Superior temporal gyrus (tissue), 1 donor: ENCODE measurements at regions not wholly inside any gene's neighbourhood (a gene's known extent, or its start where the extent isn't known, plus 50 kb on each side); places are given as distances from the start of the nearest gene placed in this dataset.
"Not testable (repeated sequence)": the region's sequence is repeated elsewhere in the genome, so short reads cannot be mapped to it uniquely, and the experiment has no call there.

Experiments used
- DNase-seq: peaks from one replicate; pipeline ENCODE4 v3.0.0-alpha.2; 2016; ENCODE audit errors: extremely low spot score

DNA sequence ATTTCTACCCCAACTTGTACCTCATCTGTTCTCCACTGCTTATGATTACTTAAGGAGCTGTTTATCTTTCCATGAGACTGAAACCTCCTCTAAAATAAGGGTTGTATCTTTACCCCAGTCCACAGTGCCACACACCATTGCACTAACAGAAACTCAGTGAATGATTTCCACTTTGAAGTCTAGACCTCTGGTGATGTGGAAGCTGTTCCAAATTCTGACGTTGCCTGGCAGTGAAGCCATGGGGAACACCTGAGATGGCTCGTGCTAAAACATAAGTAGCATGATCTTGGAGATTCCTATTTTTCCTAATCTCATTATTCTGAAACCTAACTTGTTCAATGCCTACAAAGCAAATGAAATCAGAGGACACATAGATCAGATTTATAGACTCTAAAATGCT, 583.2 kb downstream of the EBF1 start:
- DNase-seq, result no peak

DNA sequence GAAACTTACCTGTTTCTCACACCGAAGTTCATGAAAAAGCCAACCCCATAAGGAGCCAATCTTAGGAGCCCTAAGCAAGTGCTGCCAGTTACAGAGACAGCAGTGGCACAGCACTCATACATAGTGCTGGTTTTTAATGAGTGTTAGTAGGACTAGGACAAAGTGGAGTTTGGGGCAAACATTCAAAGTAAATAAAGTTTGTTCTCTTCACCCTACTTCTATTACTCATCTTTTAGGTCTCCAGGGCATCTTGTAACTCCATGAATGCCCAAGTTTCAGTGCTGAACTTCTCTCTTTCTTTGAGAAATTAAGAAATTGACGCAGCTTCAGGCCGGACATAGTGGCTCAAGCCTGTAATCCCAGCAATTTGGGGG, 584.7 kb downstream of the EBF1 start:
- no peak for DNase-seq

DNA sequence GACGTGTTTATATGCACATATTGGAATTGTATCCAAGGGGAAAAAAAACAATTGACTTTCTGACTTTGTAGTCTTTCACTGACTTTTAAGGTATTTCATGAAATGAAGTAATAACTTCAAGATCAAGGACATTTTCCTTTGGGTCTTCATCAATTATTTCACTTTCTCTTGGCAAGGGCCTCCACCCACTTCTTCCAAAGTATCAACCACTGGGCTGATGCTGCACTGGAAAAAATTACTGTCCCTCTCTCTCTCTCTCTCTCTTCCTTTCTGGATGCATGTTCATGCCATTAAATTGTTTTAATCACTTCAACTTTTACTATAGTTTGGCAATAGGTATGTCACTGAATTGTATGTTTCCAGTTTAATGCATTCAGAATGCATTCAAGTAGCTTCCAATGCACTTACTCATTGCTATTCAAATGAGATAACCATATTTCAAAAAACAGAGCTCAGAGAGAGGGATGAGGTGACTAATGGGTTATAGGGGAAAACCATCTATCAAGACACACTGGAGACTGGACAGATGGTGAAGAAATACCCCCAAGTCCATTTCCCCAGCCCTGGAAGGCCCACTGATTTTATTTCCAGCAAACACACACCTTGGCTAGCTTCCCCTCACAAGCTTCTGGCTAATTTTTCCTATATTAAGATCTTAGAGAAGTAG, 585.3 kb downstream of the EBF1 start:
- DNase-seq, result no peak

DNA sequence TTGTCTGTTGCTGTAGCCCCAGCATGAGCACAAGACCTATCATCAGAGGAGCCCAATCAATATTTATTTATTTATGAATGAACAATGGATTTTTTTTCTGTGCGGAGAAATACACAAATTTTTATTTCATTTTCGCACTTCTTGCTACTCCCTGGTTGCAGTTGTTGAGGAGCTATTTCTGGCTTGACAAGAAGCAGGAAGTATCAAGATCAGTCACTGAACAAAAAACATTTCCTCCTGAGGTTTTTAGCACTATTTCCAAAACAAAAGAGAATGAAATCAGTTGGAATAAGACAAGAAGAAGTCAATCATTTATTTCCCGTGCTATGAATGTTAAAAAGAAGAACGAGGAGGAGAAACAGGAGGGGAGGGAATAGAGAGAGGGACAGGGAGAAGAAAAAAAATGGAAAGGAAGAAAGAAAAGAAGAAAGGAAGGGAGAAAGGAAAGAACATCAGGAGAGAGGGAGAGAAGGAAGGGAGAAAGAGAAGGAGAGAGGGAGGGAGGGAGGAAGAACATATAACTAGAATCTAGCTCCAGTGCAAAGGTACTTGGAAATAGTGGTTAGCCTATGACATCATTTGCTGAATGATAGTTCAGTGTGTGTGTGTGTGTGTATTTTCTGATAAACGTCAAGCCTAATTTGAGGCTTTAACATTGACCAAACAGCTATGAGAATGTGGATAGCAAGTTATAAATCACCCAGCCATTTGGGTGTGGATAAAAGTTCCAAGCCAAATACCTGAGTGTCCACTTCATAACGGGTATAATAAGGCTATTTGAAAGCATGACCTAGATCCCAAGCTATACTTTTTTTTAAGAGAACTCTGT, 586.0 kb downstream of the EBF1 start:
- no peak for DNase-seq

DNA sequence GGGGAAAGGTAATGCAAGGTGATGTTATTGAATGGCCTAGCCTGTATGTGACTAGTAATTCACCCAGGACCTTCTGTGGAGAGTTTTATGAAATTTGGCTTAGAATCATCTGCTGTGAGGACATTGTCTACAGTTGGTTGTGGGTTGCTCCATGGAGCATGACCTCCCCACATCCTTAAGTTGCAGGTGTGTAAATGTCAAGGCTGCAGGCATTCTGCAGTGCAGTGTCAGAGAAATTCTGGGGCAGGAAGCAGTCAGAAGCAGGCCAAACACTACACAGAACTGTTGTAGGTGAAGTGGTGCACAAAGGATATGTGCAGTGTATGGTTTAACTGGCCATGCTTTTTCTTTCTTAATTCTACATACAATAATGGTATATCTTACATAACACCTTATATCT, 588.3 kb downstream of the EBF1 start:
- no peak for DNase-seq

DNA sequence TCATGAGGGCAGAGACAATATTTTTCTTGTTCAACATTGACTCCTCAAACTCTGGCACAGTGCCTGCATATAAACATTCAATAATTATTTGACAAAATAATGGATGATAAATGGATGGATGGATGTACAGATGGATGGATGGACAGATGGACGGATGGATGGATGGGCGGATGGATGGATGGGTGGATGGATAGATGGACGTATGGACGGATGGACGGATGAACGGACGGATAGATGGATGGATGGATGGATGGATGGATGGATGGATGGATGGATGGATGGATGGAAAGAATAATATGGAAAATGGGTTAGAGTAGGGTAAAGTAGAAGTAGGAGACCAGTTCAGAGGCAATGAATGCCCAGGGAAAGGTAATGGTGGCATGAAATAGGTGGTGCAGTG, 589.2 kb downstream of the EBF1 start:
- DNase-seq, result no peak

DNA sequence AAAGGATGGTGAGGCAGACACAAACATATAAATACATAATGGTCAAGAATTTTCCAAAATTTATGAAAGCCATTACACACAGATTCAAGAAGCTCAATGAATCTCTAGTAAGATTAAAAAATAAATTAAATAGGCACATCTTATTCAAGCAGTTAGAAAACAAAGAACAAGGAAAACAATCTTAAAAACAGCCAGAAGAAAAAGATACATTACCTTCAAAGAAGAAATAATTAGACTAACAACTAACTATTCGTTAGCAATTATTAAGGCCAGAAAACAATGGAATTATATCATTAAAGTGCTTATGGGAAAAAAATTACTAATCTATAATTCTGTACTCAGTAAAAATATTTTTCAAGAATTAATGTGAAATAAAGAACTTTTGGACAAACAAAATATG, 593.1 kb downstream of the EBF1 start:
- no peak for DNase-seq

DNA sequence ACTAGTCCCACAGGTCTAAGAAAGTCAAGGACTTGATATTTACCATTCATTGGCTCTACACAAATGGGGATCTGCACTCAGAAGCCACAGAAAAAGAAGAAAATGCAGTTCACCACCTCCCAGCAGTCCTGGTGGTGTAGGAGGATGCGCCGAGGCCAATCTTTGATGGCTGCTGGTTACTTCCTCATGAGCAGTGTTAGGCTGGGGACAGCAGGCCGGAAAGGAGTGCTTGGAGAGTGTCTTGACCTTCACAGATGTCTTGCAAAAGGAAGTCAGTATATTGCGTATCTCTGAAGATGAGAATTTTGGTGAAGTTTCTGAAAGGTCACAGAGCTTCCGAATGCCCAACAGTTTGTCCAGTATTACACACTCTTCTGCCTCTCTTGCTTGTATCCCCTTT, 597.0 kb downstream of the EBF1 start:
- no peak for DNase-seq

DNA sequence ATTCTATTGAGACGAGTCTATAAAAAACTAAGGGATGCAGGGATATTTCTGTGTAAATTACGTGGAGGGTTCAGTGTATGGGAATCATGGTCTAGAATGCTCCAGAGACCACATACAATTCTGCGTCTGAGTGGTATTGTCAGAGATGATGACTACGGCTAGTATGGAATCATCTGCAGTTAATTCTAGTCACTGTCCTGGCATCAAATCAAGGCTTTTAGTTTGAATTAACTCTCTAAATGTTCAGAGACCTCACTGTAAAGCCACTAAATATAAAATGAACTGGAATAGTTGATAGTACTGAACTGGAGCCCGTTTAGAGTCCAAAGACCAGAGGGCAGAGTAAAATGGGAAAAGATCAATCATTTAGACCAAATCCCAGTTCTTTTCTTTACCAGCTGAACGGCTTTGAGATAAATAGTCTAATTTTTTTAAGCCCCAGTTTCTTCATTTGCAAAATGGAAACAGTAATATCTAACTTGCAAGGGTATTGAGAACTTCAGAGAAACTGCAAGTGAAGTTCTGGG, 599.8 kb downstream of the EBF1 start:
- DNase-seq, result no peak

DNA sequence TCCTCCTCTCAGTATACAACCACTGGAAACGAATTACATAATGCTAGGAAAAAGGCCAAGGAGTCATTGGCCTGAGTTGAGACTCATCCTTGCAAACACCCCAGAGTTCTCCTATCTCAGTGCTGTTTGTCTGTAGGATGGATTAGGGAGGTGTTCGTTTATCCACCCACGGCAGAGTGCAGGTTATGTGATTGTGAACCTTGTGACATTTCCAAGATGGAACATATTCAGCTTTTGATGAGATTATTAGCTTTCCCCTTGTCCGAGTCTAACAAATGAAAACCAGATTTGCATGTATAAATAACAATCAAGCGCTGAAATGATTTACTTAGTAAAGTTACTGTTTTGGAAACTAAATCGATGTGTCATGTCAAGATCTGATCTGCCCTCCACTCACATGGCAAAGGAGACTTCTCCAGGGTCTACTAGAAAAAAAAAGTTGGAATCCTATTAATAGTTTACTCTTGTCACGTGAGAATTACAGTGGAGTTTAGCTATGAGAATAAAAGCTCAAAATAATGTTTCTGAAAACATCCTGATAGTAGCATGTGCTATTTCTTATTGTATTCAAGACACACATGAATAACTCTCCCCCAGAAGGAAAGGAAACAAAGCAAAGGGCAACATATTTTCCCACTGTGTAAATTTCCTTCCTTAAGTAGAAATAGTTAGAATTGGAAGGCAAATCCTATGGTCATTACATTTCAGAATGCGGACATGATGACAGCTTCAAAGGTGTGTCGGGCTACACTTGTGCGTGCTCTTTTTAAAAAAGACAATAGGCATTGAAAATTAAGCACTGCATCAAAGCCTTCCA, 600.4 kb downstream of the EBF1 start:
- no peak for DNase-seq

DNA sequence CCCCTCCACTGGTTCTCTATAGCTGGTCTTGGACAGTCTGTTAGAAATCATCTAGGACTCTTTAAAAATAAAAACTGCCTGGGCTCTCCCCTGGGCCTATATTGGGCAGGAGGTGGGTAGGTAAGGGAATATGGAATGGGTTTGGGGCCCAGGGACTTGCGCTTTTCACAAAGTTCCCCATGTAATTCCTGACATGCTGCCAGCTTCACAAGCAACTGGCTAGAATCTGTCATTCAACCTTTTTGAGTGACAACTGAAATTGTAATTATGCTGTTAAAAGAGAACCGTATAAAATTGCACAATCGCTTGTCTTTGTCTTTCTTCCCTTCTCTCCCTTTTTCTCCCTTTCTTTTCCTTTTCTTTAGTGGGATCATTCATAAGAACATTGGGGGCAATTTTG, 603.1 kb downstream of the EBF1 start:
- DNase-seq, result no peak

DNA sequence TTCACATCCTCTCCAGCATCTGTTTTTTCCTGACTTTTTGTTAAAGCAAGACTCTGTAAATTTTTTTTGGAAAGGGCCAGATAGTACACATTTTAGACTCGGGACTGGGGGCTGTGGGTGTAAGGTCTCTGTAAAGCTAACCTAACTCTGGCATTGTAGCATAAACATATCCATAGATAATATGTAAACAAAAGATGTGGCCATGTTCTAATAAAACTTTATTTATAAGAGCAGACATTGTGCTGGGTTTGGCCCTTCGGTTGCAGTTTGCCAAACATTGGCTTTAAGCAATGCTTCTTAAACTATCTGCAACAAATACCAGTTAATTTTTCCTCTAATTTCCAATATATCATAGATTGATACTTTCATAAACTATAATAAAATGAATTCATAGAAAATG, 605.2 kb downstream of the EBF1 start:
- DNase-seq, result no peak

DNA sequence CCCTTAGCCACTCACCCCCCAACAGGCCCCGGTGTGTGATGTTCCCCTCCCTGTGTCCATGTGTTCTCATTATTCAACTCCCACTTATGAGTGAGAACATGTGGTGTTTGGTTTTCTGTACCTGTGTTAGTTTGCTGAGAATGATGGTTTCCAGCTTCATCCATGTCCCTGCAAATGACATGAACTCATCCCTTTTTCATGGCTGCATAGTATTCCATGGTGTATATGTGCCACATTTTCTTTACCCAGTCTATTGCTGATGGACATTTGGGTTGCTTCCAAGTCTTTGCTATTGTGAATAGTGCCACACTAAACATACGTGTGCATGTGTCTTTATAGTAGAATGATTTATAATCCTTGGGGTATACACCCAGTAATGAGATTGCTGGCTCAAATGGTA, 605.7 kb downstream of the EBF1 start:
- not testable (repeated sequence) for DNase-seq

DNA sequence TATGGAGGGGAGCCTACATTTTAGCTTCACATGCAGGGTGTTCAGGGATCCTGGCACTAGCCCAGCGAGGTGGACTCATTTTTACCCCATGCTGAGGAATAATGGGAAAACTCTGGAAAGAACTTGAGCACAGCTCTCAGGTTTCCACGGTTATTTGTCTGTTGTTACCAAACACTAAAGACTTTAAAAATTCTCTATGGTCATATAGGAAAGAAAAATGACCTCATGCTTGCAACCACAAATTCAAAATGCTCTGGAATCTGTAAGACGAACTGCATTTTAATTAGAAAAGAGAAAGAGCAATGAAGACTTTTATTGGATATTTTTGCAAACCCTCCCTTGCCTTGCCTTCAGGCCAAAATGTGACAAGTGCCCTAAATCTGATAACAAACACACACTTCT, 606.9 kb downstream of the EBF1 start:
- no peak for DNase-seq

DNA sequence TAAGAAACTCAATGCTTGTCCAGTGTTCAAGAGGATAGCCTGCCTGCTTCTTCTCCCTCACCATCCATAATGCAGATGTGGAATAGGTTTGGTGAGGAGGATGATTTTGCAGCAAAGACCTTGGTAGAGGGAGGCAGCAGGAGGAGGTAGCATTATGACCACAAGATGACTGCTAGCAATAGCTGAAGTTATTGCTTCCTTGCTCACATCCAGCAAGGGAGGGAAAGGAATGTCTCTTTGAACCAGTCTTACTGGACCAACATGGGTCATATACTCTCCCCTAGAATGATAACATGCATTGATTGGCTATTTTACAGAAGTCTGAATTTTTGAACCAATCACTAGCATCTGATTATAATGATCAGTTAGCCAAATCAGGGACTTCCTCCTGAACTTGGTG, 607.6 kb downstream of the EBF1 start:
- no peak for DNase-seq

DNA sequence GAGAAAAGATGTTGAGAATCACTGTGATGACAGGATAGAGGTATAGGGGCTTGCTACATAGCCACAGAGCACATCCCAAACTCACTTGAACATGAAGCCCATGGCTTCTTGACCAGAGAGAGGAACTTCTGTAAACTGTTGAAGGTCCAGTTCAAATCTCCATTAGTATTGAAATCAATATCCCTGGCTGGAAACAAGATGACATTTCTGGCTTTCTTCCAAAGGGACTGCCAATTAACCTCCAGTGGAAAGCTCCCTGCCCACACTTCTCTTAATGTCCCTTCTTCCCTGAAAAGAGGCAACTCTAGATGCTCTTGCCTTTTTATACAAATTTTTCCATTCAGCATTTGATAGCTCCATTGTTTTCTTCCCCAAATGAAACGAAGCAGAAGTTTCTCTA, 612.1 kb downstream of the EBF1 start:
- no peak for DNase-seq

DNA sequence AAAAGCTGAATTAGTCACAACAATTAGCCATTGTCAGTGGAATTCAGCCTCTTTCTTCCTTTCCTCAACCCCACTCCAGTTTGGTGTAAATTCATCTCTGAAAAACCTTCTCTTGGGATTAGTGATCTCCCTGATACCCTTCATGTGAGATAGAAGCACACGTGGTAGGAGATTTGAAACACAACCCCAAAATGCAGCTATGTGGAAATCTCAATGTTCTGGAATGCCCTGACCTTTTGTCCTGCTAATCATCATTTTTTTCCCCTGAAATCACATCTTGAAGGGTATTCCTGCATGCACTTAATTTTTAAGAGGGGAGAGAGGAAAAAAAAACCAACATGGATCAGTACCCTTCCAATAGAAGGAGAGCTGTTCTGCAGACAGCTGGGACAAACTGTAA, 612.6 kb downstream of the EBF1 start:
- no peak for DNase-seq

DNA sequence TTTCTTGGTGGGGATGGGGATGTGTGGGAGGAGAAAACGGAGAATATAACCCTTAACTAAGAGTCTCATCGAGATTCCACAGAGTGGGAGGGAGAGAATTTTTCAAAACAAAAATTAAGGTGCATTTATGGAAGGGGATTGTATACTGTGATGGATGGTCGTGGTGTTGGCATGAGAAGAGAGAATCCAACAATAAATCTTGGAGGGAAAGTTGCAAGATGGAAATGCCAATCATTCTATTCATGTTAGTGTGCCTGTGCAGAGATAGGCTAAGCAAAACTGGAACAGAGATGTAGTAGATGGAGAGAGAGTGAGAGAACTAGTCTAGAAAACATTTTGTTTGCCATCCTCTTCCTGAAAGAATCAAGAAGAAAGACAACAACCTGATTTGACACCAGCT, 613.1 kb downstream of the EBF1 start:
- no peak for DNase-seq

DNA sequence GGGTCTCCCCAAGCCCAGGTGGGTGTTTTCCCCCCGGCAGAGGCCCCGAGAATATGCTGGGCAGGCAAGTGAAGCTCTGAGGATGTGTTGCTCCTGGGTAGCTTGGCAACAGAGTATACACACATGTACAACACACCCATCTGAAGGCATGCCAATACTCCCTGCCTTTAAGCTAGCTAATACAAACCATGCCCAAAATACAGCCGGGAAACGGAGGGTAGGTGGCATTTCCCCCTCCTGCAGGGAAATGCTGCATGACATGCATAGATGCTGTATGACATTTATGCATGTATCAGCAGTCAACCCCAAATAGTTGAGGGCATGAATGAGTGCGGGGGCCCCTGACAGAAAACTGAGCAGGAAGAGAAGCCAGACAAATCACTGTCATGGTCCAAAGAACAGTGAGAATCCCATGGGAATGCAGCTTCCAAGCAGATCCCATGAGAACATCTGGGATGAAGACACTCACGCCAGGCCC, 614.1 kb downstream of the EBF1 start:
- DNase-seq, result no peak

DNA sequence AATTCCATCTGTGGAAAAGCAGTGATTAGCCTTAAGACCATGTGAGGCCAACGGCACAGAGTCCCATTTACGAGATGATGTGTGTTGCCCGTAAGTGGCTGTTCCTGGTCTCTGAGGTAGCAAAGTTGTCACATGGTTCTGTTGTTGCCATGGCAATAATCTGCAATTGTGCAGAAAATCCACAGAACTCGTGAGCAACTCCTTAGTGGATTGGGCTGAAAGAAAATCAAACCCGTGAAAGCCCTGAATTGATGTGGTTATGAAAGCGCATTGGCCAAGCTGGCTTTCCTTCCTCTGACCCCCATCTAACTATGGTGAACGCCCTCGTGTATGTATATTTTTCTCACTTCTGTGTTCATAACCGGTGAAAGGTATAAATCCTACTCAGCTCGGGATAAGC, 614.7 kb downstream of the EBF1 start:
- DNase-seq, result peak; percentile 16

DNA sequence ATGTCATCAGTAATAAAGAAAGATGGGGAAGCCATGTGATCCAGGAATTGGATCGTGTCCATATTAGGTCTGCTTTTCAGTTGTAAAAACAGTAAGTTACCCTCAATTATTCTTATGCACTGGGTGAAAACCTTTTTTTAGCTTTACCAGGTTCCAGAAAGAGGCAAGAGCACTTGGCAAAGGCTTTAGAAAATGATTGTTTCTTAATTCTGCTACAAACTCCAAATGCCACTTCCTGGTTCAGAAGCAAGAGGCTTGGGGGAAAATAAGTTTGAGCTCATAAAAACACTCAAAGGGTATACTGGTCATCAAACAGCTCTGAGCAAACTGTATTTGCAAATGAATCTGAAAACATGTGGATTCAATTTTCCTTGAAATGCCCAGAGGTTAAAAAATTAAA, 615.6 kb downstream of the EBF1 start:
- no peak for DNase-seq

DNA sequence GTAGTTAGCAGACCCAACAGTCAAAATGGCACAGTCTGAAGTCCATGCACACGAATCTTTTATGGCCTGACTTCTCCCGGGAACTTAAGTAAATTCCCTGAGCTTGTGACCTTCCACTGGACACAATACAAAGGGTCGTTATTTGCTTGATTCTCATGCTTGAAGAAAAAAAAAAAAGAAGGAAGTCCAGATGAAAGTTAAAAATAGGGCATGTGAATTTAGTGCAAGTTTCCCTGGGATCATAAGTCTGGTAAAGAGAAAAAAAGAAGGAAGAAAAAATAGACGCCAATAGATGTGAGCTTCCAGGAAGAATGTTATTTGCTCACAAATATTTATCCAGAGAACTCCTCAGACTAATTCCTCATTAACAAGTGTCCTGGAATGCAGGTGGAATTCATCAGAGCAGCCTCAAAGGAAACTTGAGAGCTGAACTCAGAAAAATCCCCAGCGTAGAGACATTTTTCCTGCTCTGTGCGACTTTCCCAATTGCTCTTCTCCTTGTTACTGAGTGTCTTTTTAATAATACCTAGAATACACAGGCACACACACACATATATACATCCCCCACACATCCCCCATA, 616.3 kb downstream of the EBF1 start:
- DNase-seq, result no peak
